OCI-M2 (cell line): ENCODE measurements at regions not wholly inside any gene's neighbourhood (a gene's known extent, or its start where the extent isn't known, plus 50 kb on each side); places are given as distances from the start of the nearest gene placed in this dataset.

Experiments
- DNase-seq: peaks from one replicate; lab custom pipeline; 2025; ENCODE audit not compliant: unreplicated experiment; lab: John Stamatoyannopoulos, UW

DNA sequence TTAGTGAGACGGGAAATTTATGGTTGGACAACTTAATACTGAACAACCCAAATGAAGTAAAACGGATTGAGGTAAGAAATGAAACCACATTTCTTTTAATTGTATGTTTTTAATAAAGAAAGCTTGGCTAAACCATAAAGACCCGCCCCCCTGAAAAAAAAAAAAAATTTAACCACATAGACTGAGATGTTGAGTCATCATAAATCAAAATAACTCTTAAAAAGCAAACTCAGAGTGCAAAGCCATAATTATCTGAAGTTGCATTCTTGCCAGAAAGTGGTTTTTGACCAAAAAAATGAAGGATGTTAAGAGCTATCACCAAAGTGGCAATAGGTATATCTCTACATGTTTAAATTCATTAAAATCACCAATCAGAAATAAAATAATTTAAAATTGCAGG, 101.8 kb upstream of the COL21A1 start:
- DNase-seq, result no peak

DNA sequence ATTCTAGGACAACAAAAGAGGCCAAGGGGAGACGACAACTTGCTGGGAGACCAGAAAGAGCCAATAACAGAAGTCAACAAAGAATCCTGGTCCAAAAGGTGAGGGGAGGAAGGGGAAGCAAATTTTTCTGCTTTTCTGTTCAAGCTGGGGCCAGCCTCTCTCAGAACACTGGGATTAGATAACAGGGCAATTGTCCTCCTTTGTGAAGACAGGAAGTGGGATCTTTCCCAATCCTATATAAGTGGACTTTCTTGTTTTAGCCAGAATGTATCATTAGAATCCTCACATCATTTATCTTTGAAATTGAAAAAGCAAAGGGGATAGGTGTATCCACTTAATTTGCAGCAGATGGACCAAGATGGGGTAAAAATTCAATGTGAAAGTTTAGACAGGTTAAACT, 101.2 kb upstream of the COL21A1 start:
- DNase-seq, result no peak

DNA sequence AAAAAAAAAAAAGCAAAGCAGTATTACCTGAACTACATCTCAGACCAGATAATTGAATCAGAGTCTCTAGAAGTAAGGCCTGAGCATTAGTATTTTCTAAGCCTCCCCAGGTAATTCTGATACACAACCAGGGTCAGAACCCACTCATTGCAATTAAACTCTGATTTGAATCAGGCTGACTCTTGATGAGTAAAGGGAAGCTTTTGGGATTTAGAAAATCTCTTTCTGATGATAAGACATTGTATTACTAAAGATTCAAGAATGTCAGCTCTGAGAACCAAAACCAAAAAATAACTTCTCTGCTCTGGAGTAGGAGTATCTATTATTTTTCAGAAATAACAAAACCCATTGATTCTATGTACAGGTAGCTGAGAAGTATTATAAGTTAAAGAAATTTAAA, 100.1 kb upstream of the COL21A1 start:
- no peak for DNase-seq

DNA sequence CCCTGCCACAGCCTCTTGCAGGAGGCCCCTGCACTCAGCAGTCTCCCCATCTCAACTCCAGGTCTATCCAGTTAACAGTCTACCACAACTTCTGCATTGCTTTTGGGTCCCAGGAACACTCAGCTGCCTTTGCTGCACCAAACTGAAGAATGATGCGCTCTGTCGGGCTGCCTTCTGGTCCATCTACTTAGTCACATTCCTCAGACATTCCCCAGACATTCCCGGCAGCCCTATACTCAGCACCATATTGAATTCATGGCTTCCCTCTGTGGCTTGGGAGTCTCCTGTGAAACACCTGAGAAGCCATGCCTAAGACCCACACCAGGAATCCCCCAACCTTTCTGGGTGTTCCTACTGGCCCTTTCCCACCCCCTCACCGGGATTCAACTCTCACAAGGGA, 99.6 kb upstream of the COL21A1 start:
- no peak for DNase-seq

DNA sequence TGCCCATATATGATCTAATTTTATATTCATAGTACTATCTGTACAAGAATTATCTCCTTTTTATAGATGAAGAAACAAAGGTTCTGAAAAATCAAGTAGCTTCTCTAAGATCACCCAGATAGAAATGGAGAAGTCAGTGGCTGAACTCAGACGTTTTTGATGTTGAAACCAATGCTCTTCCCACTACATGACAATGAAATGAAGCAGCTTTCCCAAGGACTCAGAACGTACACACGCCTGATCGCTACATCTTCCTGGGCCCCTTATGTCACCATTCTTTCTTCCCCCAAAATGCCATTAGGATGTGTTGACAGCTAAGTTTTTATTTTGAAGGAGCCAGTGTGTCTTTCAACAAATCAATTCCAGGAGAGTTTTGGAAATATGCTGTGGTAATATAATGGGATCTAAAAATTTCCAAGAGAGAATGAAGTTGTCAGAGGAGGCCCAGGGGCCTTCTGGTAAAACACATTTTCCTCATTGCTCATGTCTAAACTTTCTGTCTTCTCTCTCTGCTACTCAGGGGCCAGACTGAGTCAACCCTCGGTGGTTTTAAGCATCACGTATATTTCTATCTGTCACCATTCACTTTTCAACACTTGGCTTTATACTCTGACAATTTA, 98.1 kb upstream of the COL21A1 start:
- no peak for DNase-seq

DNA sequence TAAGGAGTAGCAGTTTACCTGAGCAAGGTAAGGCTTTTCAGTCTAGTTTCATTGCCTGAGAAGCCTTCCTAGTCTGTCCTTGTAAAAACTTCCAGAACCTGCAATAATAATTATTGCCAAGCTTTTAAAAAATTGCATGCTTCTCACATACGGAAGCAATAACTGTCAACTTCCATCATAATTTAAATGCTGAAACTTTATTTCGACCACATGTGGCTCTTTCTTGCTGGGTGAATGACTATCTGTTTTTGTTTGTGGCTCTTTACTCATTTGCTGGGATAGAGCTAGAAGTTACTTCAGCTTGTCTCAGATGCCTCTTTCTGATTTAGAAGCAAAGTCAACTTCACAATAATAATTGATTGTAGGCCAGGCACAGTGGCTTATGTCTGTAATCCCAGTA, 95.9 kb upstream of the COL21A1 start:
- no peak for DNase-seq

DNA sequence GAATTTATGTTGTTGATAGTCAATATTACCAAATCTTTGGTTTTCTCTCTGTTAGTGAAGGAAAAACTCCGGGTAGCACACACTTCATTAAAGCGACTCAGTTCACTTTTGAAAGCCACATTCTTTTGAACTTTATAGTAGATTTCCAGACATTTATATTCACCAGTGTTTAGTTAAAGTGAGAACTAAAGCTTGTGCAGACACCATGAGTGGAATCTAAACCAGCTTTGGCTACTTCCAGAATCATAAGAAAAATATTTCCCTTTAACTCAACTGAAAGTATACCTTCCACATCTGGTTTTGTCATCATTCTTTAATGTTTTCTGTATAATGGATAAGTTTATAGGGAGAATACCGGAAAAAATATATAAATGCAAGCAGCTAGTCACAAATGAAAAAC, 92.1 kb upstream of the COL21A1 start:
- DNase-seq, result no peak

DNA sequence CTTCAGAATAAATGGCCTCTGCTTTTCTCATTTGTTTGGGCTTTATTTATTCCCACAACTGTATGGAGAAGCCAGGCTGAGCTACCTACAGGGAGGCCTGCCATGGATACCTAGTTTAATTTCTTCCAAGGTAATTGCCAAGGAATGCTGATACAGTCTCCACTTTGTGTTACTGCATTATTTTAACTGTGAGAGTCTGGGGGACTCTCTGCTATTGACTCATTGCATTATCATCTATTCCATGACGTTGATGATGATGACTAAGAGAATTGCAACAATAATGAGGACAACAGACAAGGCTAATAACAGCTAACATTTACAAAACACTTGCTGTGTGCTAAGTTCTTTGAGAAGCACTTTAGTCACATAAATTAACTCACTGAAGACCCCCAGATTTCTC, 88.3 kb upstream of the COL21A1 start:
- no peak for DNase-seq

DNA sequence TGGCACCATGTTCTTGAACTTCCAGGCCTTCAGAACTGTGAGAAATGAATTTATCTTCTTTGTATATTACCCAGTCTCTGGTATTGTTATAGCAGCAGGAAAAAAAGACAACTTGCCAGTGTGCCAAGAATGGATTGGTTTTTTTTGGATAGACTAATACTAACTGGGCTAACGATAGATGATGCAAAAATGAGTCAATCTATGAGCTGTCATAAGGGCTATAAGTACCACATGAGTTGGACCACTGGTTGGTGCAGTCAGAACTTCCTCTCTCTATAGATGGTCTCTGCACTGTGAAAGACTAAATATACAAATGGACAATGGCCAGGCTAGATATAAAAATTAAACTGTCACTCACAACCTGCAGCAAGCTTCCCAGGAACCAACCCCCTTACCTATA, 87.6 kb upstream of the COL21A1 start:
- DNase-seq, result no peak

DNA sequence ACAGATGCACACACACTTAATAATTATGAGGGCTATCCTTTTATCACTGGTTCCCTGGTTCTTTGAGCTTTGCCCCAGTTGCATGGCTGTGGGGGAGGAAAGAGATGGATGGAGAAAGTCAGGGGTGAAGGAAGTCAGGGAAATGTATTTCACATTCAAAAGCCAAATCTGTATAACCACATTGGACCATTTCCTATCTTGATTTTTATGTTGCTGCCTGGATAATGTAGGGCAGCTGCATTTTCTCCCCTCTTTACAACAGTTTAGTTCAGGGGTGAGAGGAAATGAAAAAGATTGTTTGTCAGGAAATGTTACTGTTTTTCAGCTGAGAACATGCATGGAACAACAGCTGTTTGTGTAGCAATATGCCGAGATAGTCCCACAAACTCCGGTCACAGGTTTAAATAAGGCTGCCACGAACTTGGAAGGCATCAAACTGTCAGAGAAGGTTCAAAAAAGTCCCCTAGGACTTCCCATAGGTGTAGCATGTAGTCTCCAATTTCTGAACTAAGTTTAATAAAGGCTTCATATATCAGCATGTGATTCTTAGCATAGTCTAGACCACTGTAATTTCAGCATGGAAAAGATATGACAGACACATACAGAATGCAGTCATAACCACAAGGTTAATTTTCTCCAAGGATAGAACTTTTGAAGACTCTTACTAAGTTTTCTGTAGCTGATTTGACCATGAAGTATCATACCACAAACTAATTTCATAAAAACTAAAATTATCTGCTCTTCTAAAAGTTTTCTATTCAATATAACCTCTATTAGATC, 82.1 kb upstream of the COL21A1 start:
- no peak for DNase-seq

DNA sequence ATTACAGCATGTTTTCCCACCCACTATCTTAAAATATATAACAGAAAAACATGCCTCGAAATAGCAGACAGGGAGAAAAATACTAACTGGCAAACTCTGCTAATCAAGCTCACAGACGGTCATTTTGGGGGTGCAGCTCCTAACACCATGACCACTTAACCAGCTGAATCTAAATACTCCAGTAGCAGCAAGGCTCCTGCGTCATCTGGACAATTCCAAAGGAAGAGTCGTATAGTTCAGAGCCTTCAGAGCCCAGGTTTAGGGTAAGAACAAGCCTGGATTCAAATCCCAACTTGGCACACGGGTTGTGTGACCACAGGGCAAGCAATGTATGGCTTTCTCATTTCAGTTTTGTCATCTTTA, 81.3 kb upstream of the COL21A1 start:
- no peak for DNase-seq

DNA sequence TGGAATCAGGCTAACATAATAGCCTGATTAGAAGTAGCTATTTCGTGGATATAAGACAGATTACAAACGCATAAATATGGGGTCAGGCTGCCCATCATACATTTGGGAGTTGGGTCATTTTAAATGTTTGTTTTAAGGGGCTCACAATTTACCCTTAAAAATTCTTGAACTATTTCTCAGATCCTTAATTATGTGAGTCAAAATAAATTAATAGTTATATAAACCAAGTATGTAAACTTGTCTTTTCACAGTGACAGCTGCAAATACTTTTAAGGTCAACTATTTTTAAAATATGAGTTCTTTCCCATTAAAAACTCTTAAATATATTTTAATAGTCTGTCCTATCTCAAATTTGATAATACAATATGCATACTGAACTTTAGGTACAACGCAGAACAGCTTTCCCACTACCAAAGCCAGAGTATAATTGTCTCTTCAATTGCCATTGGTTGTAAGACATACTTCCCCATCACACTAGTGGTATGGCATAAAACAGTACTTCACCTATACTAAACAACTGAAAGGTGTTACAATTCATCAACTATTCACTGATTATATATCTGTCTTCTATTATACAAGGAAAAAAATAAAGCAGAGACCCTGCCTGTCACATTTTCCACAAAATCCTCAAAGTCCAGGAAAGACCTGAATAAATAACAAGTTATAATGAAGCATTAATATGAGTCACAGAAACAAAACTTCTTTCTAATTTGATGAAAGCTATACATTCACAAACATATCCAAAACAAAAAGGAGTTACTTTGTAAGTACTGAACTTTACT, 80.8 kb upstream of the COL21A1 start:
- no peak for DNase-seq

DNA sequence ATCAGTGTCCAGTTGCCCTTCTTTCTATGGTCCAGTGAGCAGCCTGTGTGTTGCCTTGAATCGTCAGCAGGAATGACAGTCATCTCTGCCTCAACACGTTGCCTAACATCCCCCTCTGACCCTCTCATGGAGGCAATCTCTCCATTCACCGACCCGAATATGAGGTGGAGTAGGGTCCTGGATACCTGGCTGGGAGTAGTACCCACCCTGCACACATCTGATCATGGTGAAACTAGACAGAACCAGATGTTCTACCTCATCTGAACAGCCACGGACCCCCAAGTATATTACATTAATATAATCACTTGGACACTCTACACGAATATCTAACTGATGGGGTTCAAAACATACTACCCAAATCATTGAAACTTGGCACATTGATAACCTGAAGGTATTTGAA, 77.0 kb upstream of the COL21A1 start:
- no peak for DNase-seq

DNA sequence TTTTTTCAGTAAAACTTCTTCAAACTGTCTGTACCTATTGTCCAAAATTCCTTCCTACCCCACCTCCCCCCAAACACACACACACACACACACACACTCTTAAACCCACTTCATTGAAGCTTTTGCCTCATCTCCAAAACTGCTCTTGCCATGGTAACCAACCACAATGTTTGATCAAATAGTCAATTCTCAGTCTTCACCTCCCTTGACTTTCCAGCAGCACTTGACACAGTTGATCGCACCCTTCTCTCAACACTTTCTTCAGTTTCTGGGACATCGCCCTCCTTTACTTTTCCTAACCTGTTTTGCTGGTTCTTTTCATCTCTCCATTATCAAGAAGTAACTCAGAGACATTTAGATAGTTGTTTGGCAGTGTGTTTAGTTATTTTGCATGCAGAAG, 71.5 kb upstream of the COL21A1 start:
- no peak for DNase-seq

DNA sequence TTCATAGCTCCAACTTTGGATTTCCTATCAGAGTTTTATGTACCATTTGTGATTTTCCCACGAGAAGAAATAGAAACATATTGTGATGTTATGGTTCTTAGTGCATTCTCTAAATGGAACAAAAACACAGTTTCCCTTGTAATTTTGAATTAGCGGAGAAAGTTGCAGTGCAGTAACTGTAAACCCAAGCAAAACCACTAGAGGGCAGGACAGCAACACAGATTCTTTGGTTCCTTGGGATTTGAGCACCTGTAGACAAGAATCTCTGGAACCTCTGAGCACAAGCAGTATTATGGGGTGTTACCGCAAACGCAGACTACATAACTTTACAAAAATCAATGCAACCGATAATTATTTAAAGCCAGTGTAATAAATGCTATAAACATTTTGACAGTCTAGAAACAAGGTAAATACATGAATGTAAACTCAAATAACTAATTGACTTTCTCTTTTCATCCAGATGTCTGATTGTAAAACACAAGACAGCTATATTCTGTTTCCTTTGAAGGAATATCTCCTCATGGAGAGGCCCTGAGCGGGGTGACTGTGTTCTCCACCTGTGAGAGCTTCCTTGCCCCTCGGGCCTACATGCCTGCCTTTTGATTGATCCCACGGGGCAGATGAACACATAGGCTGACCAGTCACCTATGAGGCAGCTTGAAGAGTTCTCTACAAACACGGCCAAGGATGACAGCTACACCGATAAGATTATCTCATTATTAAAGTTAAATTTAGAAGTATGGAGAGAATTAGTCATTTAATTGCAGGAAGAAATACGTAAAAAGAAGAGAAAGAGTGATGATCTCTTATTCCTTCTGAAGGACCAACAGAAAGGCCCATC, 67.5 kb upstream of the COL21A1 start:
- DNase-seq, result no peak

DNA sequence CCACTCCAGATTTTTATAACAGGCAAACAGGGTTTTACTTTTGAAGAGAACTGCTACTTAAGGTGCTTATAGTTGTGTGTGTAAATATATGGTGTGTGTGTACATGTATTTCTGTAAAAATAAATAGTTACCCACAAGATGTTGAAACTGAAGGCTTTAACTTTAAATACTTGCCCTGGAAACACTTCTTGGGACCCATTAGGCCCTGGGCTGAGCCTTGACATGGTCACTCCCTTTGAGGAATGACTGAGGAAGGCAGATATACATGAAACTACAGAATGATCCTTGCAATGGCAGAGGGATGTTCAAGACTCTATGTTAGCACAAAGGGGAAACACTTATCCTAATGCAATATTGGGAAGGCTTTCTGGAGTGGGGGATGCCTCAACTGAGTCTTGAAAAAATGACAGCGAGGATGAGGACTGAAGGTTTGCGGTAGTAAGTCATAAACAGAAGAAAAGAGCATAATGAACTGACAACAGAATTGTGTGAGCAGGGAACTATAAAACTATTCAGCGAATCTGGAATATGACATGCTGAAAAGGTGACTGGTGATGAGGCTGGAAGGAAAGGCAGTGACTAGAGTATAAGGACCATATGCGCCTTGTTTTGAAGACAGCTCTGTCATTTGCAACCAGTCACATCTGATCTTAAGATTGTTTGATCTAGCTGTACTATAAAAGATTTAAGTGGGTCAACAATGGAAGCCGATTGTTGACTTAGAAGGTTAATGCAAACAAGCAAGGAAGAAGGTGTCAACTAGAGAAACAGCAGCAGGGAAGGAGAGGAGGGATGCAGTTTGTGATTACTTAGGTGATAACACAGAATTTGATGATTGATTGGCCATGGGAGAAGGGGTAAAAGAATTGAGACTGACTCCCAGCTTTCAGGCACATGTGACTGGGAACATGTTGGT, 64.4 kb upstream of the COL21A1 start:
- DNase-seq, result no peak

DNA sequence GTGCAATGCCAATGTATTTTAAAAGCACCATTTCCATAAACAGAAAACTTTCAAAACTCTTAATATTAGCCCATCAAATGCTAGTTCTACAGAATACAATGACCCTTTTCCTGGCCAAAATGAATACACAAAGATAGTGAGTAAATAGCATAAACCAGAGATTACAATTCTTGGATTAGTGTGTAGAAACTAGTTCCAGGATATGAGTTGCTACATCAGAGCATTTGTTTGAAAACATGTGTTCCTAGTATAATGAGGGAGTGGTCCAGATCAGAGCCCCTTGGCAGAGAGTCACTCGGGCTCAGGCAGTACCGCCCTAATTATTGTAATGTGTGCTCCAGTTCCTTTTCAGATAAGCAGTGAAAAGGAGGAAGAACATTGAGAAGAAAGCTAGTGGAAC, 63.7 kb upstream of the COL21A1 start:
- DNase-seq, result no peak

DNA sequence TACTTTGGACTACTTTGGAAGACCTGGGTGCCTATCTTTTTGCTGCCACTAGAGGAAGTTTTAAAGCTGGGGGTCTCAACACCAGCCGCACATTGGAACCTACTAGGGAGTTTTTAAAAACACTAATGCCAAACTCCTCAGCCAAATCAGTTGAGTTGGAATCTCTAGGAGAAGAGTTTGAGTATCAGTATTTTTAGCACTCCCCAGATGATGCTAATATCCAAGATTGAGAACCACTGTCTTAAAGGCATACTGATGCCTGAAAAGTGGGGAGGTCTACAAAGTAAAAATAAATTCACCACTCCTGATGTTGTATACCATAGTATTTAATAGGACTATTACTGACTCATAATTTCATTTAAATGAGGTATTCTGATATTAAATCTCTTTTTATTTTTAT, 62.9 kb upstream of the COL21A1 start:
- no peak for DNase-seq

DNA sequence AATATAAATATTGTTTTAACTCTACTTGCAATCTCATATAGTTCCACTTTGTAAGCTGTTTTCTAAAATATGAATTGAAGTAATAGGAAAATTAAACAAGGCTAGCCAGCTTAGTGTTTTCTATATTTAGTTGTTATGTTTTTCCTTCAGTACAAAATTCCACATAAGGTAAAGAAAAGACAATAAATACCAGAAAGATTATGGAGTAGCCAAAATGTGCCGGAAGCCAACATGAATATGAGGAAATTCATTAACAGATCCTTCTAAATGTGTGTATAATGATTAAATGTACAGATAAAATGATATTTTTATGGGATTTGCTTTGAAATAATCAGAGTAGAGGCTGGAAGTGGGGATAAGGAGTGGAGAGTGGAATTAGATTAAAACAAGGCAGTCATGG, 52.5 kb upstream of the COL21A1 start:
- DNase-seq, result no peak
